Globus pallidus (tissue), 1 donor: ENCODE measurements at regions not wholly inside any gene's neighbourhood (a gene's known extent, or its start where the extent isn't known, plus 50 kb on each side); places are given as distances from the start of the nearest gene placed in this dataset.

Experiments used
- DNase-seq: peaks from one replicate; pipeline ENCODE4 v3.0.0-alpha.2; 2015; ENCODE audit warnings: low spot score

DNA sequence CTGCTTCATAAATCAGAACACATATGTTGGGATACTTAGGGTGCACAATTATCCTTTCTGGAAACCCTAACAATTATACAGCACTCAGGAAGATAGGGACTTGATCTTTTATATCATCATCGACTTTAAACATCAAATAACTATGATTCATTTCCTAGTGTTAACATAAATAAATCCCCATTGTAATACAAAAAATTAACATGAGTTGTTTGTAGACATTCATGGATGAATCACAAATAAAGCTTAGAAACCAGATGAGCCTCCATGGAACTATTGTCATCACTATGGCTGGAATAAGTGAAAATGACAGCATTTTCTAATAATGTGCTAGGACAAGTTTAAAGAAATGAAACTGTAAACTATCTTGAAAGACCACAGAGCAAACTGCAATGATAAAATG is 821.7 kb downstream of the GATA3 start:
- no peak for DNase-seq

DNA sequence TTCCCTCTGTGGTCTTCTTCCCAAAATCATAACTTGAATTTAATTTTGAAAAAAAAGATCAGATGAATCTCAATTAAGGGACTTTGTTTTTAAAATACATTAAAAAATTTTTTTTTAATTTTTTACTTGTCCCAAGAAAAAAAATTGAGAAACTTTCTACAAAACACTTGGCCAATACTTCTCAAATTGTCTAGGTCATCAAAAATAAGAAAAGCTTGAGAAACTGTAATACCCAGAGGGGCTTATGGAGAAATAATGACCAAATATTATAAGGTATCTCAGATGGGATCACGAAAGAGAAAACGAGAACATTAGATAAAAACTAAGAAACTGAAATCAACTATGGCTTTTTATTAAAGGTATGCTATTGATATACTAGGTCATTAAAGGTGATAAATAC is 835.0 kb downstream of the GATA3 start:
- DNase-seq = no peak

DNA sequence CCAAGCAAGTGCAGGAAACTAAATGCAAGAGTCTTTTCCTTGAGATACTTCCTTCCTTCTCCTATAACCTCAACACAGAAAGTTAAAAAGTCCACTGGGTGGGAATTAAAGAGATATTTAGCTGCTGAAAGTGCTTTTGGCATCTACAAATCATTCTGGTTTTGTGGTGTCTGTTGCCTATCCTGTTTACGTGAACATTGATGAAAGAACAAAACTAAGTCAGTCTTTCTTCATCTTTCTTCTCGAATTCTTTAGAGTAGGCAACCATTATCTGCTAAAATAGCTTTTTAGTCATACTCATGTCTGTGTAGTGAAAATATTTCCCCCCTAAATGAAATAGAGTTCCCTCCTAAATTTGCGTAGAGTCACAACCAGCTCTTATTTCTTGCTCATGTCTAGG is 838.6 kb downstream of the GATA3 start:
- no peak for DNase-seq

DNA sequence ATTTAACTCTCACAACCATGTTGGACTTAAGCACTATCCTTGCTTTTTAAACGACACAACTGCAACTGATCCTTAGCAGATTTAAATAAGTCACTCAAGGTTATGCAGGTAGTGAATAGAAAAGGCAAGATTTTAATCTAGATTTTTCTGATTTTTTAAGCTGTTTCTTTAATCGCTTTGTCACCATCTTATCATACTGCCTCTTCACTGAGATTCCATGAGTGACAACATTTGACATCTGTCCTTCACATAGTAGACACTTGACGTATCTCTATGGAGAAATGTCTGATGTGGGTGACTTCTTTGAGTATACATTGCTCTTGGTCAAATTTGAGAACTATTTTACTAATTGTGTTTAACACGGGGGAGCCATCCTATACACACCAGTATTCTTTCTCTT is 839.7 kb downstream of the GATA3 start:
- DNase-seq = no peak

DNA sequence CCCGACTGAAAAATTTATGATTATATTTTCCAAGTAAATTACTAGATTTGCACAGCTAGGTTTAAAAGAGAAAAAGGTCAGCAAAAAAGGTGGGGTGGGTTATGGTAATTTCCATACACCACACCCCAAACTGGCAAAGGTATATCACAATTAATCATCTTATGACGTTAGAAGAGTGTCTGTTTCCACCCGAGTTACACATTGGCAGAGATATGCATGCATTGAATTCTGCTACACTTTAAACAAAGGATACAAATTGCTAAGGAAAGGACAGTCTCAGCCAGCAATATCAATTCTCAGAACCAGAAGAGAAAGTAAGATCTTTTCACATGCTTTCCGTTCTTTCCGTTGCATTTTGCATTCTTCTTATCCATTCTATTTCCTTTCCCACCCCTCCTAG is 843.3 kb downstream of the GATA3 start:
- no peak for DNase-seq

DNA sequence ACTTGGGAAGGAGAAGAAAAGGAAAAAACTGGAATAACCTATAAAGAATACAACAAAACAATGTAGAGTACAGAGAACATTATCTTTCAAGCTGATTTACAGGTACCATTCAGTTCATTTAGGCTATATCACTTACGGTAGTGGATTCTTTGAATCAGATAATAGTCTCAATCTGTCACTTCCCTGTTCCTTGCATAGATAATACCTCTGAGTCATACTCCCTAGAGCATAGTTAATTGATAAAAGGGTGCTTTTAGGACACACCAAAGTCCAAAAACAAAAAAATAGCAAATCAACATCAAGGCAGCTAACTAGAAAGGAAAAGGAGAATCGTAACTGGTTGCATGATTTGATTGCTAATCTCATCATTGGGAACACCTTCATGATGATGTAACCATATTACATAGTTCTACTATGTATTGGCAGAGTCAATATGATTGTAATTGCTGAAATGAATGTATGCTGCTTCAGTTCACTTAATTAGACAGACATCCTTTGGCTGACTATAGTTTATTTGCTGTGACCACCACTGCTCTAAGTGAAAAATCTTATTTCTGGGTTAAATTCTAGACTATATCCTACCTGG is 844.4 kb downstream of the GATA3 start:
- no peak for DNase-seq

DNA sequence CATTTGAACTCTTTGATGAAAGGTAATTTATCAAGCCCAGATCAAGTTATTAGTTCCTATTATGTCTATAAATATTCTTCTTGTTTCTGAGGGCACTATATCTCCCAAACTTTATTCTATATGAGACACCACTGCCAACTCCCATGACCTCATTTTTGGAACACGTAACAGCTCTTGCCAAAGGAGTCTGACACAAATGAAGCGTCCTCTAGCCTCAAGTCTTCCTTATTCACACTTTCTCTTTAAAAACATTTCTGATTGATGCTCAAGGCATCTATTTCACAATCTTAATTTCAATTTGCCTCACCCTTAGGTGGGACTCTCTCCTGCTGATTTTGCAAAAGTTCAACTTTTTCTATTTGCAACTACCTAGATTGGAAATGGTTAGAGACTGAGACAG is 848.4 kb downstream of the GATA3 start:
- no peak for DNase-seq

DNA sequence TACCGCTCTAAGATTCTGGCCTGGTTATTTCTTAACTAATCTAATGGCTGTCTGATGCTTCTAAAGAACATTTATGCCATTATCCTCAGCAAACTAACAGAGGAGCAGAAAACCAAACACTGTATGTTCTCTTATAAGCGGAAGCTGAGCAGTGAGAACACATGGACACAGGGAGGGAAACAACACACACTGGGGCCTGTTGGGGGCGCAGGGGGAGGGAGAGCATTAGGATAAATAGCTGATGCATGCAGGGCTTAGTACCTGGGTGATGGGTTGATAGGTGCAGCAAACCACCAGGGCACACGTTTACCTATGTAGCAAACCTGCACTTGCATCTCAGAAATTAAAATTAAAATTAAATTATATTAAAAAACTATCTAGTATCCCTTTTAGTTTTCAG is 853.5 kb downstream of the GATA3 start:
- DNase-seq = no peak

DNA sequence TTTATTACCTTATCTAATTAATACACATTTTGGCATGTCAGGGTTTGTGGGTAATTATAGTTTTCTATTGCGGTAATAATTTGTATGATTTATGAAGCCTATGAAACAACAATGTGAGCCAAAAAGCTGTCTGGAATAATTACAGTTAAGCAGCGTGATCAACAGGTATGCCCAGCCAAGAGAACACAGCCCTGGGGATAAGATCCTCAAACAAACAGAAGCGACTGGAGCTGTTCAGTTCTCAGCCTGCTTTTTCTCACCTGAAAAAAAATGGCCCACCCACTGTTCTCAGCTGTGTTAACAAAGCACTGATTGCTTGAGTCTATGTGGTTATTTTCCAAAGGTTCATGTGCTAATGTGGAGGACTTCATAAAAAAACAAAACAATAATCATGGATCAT is 855.8 kb downstream of the GATA3 start:
- DNase-seq = no peak

DNA sequence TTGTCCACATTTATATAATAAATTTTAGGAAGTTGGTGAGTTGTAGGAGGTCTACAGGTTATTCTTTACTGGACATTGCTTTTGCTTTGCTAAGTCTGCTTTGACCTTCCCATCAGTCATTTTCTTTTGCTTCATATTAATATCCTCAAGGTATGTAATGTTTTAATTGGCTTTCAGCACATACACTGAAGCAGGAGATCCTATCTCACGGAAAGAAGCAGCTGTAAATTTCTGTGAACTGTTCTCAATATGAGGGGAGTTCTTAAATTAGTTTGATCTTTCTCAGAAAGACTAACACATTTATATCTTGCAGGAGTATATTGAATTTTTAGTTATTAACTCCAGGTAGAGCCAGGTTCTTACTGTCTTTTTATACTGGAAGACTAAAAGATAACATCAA is 856.5 kb downstream of the GATA3 start:
- DNase-seq = no peak

DNA sequence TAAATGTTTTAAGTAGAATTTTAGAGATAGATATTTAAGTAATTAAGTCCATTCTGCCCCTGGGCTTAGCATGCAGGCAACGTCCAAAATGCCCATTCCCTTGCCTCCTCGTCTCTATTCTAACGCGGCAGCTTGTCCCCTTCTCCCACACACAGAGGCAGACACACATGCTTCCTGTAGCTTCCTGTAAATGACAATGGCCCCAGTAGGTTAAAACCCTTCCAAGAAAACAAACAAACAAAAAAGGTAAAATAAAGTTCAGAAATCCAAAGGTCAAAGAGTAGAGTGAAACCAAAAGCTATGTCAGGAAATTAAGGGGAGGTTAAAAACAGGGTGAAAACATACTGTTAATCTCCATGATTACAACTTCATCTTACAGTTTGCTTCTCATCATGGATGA is 857.6 kb downstream of the GATA3 start:
- DNase-seq = no peak

DNA sequence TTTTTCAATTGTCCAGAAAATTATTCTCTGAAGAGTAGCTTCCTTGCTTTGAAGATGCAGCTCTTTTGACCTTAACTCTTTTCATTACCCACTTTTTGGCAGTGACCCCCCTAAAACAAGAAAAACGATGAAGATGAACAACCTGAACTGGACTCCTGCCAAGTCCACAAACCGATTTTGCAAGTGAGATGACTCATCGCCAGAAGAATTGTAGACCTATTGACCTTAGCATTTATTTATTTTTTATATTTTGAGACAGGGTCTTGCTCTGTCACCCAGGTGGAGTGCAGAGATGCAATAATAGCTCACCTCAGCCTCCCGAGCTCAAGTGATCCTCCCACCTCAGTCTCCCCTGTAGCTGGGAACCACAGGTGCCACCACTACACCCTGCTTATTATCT is 859.2 kb downstream of the GATA3 start:
- DNase-seq = no peak

DNA sequence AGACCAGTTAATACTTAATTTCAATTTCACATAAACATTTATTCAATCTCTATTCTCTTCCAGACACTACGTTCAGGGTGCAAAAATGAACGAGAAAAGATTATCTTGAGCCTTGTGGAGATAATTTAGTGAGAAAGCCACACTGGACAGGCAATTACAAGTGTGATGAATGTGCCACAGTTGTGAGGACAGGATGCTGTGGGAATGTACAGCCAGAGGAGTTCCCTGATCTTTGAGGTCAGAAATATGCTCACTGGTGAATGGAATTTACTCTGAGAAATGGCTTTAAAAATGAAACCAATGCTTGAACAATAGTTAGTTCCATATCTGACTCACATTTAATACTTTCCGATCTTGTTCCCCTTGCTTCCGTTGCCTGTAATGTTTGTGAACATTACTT is 864.8 kb downstream of the GATA3 start:
- DNase-seq = no peak

DNA sequence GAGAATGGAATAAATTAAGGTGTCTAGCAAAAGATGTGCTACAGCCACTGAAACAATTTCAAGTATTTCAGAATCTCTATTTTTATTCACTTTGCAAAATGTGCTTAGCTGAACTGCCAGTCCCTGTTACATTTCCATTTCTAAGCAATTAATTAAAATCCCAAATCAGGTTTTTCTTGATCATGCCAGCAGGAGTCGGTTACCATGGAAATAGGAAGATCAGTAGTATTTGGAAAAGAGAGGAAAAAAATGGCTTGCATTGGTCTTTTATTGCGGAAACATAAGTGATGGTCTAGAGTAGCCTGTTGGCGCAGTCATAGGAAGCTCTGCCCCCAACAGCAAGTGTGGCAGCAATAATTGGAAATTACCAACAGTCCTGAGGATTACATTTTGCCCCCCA is 867.1 kb downstream of the GATA3 start:
- no peak for DNase-seq

DNA sequence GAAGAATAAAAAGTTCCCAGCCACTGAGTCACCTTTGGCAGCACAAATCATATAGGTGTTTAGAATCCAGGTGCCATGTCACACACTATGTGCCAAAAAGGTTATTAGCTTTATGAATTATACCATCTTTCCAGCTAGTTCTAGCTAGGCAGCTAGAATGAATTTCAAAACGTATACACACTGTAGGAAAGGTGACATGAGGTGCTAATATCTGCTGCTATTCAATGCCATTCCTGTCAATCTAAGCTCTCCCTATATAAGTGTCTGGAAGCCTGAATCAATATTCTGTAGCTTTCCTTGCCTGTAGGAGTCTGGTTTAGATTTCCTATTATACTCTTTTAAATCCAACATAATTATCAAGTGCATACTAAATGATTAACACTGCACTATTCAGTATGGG is 868.6 kb downstream of the GATA3 start:
- no peak for DNase-seq

DNA sequence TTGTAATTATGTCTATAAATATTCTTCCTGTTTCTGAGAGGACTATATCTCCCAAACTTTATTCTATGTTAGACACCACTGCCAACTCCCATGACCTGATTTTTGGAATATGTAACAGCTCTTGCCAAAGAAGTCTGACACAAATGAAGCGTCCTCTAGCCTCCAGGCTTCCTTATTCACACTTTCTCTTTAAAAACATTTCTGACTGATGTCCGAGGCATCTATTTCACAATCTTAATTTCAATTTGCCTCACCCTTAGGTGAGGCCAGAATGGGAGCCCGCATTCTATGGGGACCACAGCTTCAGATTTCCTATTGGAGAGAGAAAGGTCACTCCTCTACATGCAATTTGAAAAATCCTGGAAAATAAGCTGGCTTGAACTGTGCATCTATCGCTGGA is 873.2 kb downstream of the GATA3 start:
- DNase-seq = no peak

DNA sequence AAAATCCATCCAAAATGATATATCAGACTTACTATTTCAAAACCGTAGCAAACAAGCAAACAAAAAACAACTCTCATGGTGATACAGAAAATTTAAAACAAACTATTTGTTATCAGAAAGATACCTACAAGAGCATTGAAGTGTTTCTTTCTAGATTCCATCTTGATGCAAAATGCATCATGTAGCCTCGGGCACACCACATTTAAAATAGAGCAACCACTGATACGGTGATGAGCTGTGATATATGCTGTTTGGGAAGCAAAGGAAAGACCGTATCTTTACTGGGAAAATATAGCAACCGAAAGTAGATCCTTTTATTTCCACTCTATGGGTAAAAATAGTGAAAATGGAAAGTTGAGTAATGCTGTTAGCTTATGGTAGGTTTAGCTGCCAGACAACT is 892.0 kb downstream of the GATA3 start:
- no peak for DNase-seq

DNA sequence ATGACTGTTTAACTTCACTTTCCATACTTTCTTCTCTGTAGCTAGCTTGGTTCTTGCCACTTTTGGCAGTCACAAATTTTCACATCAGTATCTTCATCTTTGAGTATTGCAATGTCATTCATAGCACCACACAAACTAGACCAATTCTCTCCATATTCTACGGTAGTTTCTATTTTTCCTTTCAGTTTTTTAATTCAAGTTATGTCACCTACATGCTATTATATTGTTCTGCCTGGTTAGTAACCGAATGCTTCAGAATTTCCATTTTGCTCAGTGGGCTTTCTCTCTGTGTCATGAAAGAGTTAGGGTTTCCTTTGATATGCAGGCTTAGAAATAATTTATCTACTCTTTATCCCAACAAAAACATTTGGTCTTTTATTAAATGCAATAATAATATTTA is 896.5 kb downstream of the GATA3 start:
- no peak for DNase-seq

DNA sequence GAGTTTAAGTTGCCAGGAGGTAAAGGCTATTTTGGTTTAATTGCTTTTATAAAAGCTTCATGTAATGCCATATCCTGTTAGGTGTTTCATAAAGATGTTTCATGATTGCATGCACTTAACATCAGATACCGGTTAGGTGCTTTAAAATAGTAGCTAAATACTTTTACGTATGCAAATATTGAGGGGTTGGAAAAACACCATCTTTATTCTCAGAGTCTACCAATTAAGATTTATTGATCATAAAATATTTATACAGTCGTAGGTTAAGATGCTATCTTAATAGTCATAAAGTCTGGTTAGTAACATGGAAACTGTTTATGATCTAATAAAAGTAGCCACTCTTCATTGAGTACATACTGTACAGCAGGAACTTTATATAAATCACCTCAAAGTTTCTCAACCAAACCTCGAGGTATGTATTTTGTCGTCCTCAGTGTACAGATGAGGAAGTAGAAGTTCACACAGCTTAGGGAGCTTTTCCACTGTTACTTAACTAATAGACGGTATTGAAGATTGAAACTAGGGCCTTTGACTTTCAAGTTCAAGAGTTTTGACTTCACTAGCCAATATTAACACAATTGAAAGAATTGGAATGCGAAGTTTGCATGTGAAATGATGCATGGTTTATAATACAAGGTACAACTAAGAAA is 897.1 kb downstream of the GATA3 start:
- no peak for DNase-seq

DNA sequence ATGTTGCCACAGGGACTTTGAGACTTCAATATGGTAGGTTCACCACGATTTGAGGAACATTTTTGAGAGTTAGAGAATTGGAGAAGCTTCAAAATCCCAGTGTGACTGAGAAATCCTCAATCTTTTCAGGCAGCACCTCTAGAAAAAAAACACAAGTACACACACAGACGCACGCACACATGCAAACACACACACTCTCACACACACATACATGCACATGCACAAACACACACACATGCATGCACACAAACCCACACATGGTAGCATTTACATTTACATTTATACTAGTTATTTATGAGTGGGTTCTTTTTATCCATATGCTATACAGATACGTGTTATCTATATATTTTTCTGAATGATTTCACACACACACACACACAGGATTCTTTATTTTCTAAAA is 901.9 kb downstream of the GATA3 start:
- no peak for DNase-seq

DNA sequence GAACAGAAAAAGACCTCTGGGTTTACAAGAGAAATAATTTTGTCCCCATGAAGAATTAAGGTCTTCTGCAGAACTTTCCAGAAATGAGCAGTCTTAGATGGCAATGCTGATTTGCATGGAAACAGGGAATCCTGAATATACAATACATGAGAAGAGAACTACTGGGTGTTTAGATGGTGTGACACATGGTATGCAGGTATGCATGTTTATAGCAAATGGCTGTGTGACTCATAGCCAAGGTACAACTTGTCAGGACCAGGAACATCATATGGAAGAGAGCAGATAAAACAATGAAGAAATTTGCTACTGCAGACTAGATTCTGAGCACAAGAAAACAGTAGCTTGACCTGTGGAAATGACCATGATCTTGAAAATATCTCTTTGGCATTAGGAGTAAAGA is 907.8 kb downstream of the GATA3 start:
- no peak for DNase-seq

DNA sequence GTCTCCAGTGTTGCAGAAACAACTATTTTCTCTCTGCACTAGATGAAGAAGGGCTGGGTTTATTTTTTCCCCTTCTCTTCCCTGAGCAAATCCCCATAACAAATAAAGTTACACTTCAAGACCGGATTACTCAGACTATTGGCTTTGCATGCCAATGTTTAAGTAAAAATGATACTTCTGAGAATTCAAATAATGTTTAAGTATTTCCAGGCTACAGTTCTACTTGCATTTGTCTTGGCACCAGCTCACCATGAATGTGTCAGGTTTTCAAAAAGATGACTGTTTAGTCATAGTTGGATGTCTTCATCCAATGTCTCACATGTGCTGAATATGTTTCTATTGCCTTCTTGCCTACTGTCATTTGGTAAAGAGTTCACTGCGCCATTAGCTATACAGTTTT is 912.6 kb downstream of the GATA3 start:
- DNase-seq = no peak

DNA sequence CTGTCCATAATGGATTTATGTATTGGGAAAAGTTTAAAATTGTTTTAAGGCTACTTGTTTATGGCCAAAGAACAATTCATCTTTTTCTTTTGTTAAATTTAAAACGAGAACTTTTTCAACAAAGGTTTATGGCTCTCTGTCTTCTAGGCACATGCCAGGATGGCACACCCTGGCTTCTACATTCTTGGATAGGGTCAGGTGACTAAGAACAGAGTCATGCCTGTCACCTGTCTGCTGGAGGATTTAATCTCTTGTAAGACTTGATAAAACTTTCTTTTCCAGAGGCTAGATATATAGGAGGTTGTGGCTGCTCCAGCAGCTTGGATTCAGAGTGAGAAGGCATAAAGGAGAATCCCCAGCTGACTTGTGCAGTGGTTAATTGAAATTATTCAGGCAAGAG is 915.4 kb downstream of the GATA3 start:
- DNase-seq = no peak

DNA sequence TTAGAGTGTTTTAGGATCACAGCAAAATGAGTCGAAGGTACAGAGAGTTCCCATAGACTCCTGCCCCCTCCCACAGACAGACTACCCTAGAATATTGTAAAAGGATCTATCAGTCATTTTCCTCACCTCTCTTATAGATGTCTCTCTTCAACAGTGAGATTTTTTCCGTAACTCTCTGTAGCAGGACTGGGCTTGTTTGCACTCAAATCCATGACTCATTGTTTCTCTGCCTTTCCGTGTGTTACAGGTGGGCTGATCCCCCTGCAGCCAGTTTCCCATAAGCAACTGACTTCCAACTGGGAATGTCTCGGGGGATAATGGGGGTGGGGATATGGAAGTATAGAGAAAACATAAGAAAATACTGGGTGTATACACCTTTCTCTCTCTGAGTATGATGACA is 921.0 kb downstream of the GATA3 start:
- no peak for DNase-seq

DNA sequence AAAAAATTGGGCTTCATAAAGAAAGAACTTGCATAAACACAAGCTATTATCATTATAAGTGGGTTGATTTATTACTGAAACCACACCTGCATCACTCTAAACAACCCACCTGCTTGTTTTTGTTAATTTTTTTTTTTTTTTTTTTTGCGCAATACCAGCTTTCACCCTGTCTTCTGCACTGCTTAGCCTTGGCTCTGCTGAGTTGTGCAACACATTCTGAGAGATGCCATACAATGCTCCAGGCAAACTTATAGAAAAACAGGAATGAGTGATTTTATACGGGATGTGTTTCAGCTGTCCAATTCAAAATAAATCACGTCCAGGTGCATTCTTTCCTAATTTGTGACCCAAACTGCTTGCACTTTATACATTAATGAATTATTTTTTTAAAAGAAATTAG is 923.6 kb downstream of the GATA3 start:
- no peak for DNase-seq
